Heart left ventricle (tissue), 13 donors: ENCODE measurements at regions not wholly inside any gene's neighbourhood (a gene's known extent, or its start where the extent isn't known, plus 50 kb on each side); places are given as distances from the start of the nearest gene placed in this dataset.

Experiments used
- CTCF ChIP-seq, 12 donors: fragments of 200-600 bp; sonication (generic) in 4 of 12; IDR thresholded peaks; one replicate each; pipeline versions ENCODE4 v1.5.0 to v1.8.0; 2018 to 2022; ENCODE audit warnings: antibody characterized with exemption in 12 of 12, mild to moderate bottlenecking in 5 of 12
- POLR2A ChIP-seq, 2 donors: fragments of 450-650 bp; IDR thresholded peaks; one replicate each; pipeline ENCODE4 v1.6.1; 2017; ENCODE audit warnings: antibody characterized with exemption in 2 of 2, mild to moderate bottlenecking in 2 of 2, moderate library complexity in 2 of 2
- donor health status: ischemic (EF 13 %, LVEDD 7.1; RV severe dilation, severe dysfunction).
- donor health status: DM: no; HTN: yes; CAD: no.
- donor health status: DM: no; HTN: no; CAD: no.
- donor health status: ischemic (EF 25% LVEDD 6.9; RV normal size, moderate dysfunction).
- donor health status: ischemic (EF 25% LVEDD 5.7; RV mildly dilated, moderate dysfunction).
- donor health status: ischemic (EF 35%, LVEDD 5.7; RV mildly dilated, moderate dysfunction).
- donor health status: nonischemic (EF 11% LVEDD 7.7; RV severe dilation, severe dysfunction).
- donor health status: DM: yes; HTN: yes; CAD: no.
- donor health status: PGD.
- donor health status: ischemic (EF 29% LVEDD 5.4; RV normal size, mild dysfunction).
- donor health status: nonischemic (EF 23%, LVEDD 6.1; RV moderate dilation, normal function).

GRCh38 chr7:53642361-53642760, 606.9 kb downstream of the POM121L12 start:
- no peak for TF ChIP-seq CTCF (IDR thresholded peaks at IDR 0.05)
- no peak for TF ChIP-seq POLR2A (IDR thresholded peaks at IDR 0.05)
